NCI-H1048 (cell line): ENCODE measurements at regions not wholly inside any gene's neighbourhood (a gene's known extent, or its start where the extent isn't known, plus 50 kb on each side); places are given as distances from the start of the nearest gene placed in this dataset.

Experiments
- DNase-seq: peaks from one replicate; lab custom pipeline; 2025; lab: John Stamatoyannopoulos, UW

- no peak for DNase-seq
These were observed 80.2 kb downstream of the C6orf118 start for GRCh38 chr6:165229216-165229615.

GRCh38 chr6:165227644-165228329 is 81.6 kb downstream of the C6orf118 start:
- no peak for DNase-seq

- DNase-seq: no peak
These were observed 85.7 kb downstream of the C6orf118 start for GRCh38 chr6:165223736-165224135.

- DNase-seq: no peak
These were observed 86.3 kb downstream of the C6orf118 start for GRCh38 chr6:165223101-165223500.

- DNase-seq: no peak
These were observed 86.9 kb downstream of the C6orf118 start for GRCh38 chr6:165222315-165223025.

- no peak for DNase-seq
These were observed 89.4 kb downstream of the C6orf118 start for GRCh38 chr6:165220045-165220444.

GRCh38 chr6:165219629-165220028 is 89.8 kb downstream of the C6orf118 start:
- no peak for DNase-seq

- no peak for DNase-seq
These were observed 90.6 kb downstream of the C6orf118 start for GRCh38 chr6:165218829-165219228.

- no peak for DNase-seq
These were observed 102.6 kb downstream of the C6orf118 start for GRCh38 chr6:165206798-165207197.

- DNase-seq: no peak
These were observed 103.8 kb downstream of the C6orf118 start for GRCh38 chr6:165205632-165206031.

GRCh38 chr6:165204807-165205545 is 104.4 kb downstream of the C6orf118 start:
- DNase-seq: no peak

- no peak for DNase-seq
These were observed 109.2 kb downstream of the C6orf118 start for GRCh38 chr6:165200178-165200577.

GRCh38 chr6:165191461-165191860 is 117.9 kb downstream of the C6orf118 start:
- DNase-seq: no peak

- no peak for DNase-seq
These were observed 122.8 kb downstream of the C6orf118 start for GRCh38 chr6:165186441-165187205.

GRCh38 chr6:165186041-165186440 is 123.4 kb downstream of the C6orf118 start:
- DNase-seq: no peak

- DNase-seq: no peak
These were observed 125.0 kb downstream of the C6orf118 start for GRCh38 chr6:165184192-165184979.

- DNase-seq: no peak
These were observed 125.8 kb downstream of the C6orf118 start for GRCh38 chr6:165183496-165184140.

- no peak for DNase-seq
These were observed 126.3 kb downstream of the C6orf118 start for GRCh38 chr6:165183071-165183470.

GRCh38 chr6:165181951-165182414 is 127.4 kb downstream of the C6orf118 start:
- DNase-seq: no peak

- no peak for DNase-seq
These were observed 131.3 kb downstream of the C6orf118 start for GRCh38 chr6:165178056-165178455.

GRCh38 chr6:165173484-165173883 is 135.9 kb downstream of the C6orf118 start:
- no peak for DNase-seq
